ENCODE measurements at regions not wholly inside any gene's neighbourhood (a gene's known extent, or its start where the extent isn't known, plus 50 kb on each side); places are given as distances from the start of the nearest gene placed in this dataset.

- Histone ChIP-seq H3K27ac (no peak overlapping the region), H3K9me3 (no peaks in the 10 kb centered on the region), H3K36me3 (ENCODE audit: insufficient read depth in 1 of 2, low read depth in 1 of 2) (no peaks in the 10 kb centered on the region), H3K4me3 (no peak overlapping the region), H3K4me1 (no peaks in the 10 kb centered on the region), H3K27me3 (ENCODE audit: insufficient read depth in 3 of 3, low read length in 2 of 3) (peaks cover 0 to 4% (median 0%) of the 10 kb centered on the region in 3 donors)
- DNase-seq (no peak), ATAC-seq (no peak)
- intact Hi-C loops (cut with DNase I), result no loop called here
- no peak for TF ChIP-seq CTCF (IDR thresholded peaks at IDR 0.05)
- WGBS, 3 donors, result 95 to 98% (median 96%) methylated on average over 3 of the region's 3 CpGs
Observed at GRCh38 chr5:86671536-86671935, 53.8 kb downstream of the COX7C start.

- no peaks in the 10 kb centered on the region for H3K4me1 ChIP-seq
- 88 to 92% (median 90%) methylated on average over 4 of the region's 4 CpGs for WGBS, 3 donors
Observed at GRCh38 chr5:86674069-86674468, 56.3 kb downstream of the COX7C start.

GRCh38 chr5:86675311-86675710 lies 57.6 kb downstream of the COX7C start:
- ATAC-seq (no peak), DNase-seq (no peak)
- Histone ChIP-seq H3K36me3 (ENCODE audit: insufficient read depth in 1 of 2, low read depth in 1 of 2) (no peaks in the 10 kb centered on the region), H3K4me3 (no peak overlapping the region), H3K9me3 (no peaks in the 10 kb centered on the region), H3K27me3 (ENCODE audit: insufficient read depth in 3 of 3, low read length in 2 of 3) (peaks cover 0 to 4% (median 0%) of the 10 kb centered on the region in 3 donors), H3K4me1 (no peaks in the 10 kb centered on the region), H3K27ac (no peak overlapping the region)
- TF ChIP-seq CTCF (IDR thresholded peaks at IDR 0.05), result no peak
- intact Hi-C loops (cut with DNase I), result no loop called here
- 32 to 48% (median 38%) methylated on average over 4 of the region's 4 CpGs for WGBS, 3 donors

More at GRCh38 chr5:86674069-86674468, 56.3 kb downstream of the COX7C start:
- no peaks in the 10 kb centered on the region for H3K36me3 ChIP-seq (ENCODE audit: insufficient read depth in 1 of 2, low read depth in 1 of 2)
- ATAC-seq (no peak), DNase-seq (no peak)
- H3K4me3 ChIP-seq, result no peak overlapping the region
- no peaks in the 10 kb centered on the region for H3K9me3 ChIP-seq
- H3K27ac ChIP-seq, result no peak overlapping the region
- H3K27me3 ChIP-seq (ENCODE audit: insufficient read depth in 3 of 3, low read length in 2 of 3), result peaks cover 0 to 4% (median 0%) of the 10 kb centered on the region in 3 donors
- TF ChIP-seq CTCF (IDR thresholded peaks at IDR 0.05), result no peak
- intact Hi-C loops (cut with DNase I), result no loop called here

GRCh38 chr5:86679529-86679928 lies 61.8 kb downstream of the COX7C start:
- TF ChIP-seq CTCF (IDR thresholded peaks at IDR 0.05), result peak; percentile 55
- H3K4me3 ChIP-seq, result no peak overlapping the region
- 0 to 3% (median 2%) methylated on average over 1 of the region's 1 CpG for WGBS, 3 donors
- no peaks in the 10 kb centered on the region for H3K27me3 ChIP-seq (ENCODE audit: insufficient read depth in 3 of 3, low read length in 2 of 3)
- no peak for DNase-seq
- no peaks in the 10 kb centered on the region for H3K4me1 ChIP-seq
- H3K9me3 ChIP-seq, result no peaks in the 10 kb centered on the region
- ATAC-seq, result peak; percentile 28 to 60 (median 56)
- intact Hi-C loops (cut with DNase I), result no loop called here
- H3K27ac ChIP-seq, result no peak overlapping the region
- no peaks in the 10 kb centered on the region for H3K36me3 ChIP-seq (ENCODE audit: insufficient read depth in 1 of 2, low read depth in 1 of 2)

- no peaks in the 10 kb centered on the region for H3K27me3 ChIP-seq (ENCODE audit: insufficient read depth in 3 of 3, low read length in 2 of 3)
- TF ChIP-seq CTCF (IDR thresholded peaks at IDR 0.05), result no peak
- ATAC-seq, result no peak
- H3K27ac ChIP-seq, result no peak overlapping the region
- no peaks in the 10 kb centered on the region for H3K4me1 ChIP-seq
- no peaks in the 10 kb centered on the region for H3K9me3 ChIP-seq
- intact Hi-C loops (cut with DNase I), result no loop called here
- no peaks in the 10 kb centered on the region for H3K36me3 ChIP-seq (ENCODE audit: insufficient read depth in 1 of 2, low read depth in 1 of 2)
- WGBS, 3 donors, result 21 to 54% (median 23%) methylated on average over 2 of the region's 2 CpGs
- DNase-seq, result no peak
- no peak overlapping the region for H3K4me3 ChIP-seq
Observed at GRCh38 chr5:86679949-86680348, 62.2 kb downstream of the COX7C start.
